ENCODE measurements at regions not wholly inside any gene's neighbourhood (a gene's known extent, or its start where the extent isn't known, plus 50 kb on each side); places are given as distances from the start of the nearest gene placed in this dataset.

- no peak for TF ChIP-seq CTCF (IDR thresholded peaks at IDR 0.05; ENCODE audit: borderline replicate concordance, extremely low read depth, low read length, poor library complexity, severe bottlenecking)
- no peak for TF ChIP-seq EZH2 (IDR thresholded peaks at IDR 0.05; ENCODE audit: borderline replicate concordance, low read depth, low read length, severe bottlenecking)
Observed at GRCh38 chr3:154969366-154969765, 110.8 kb upstream of the MME start.
